ENCODE measurements at regions not wholly inside any gene's neighbourhood (a gene's known extent, or its start where the extent isn't known, plus 50 kb on each side); places are given as distances from the start of the nearest gene placed in this dataset.
"Not testable (repeated sequence)": the region's sequence is repeated elsewhere in the genome, so short reads cannot be mapped to it uniquely, and the experiment has no call there.

- Histone ChIP-seq H3K9me3 (ENCODE audit: control insufficient read depth, low read length) (no peaks in the 10 kb centered on the region), H3K36me3 (ENCODE audit: control insufficient read depth, insufficient read depth, low read length) (no peaks in the 10 kb centered on the region), H3K27ac (ENCODE audit: insufficient read depth, low read length, poor library complexity, severe bottlenecking) (no peak overlapping the region), H3K4me3 (ENCODE audit: insufficient read depth, low read depth, low read length, poor library complexity, severe bottlenecking) (no peak overlapping the region), H3K4me1 (ENCODE audit: control insufficient read depth, insufficient read depth, low read length, poor library complexity, severe bottlenecking) (no peaks in the 10 kb centered on the region), H3K27me3 (replicated peaks; ENCODE audit: control insufficient read depth, insufficient read depth, low read length, poor library complexity, severe bottlenecking) (no peaks in the 10 kb centered on the region)
- no peak for DNase-seq
Observed at GRCh38 chr3:72615182-72615581, 233.1 kb downstream of the SHQ1 start.

- H3K4me1 ChIP-seq (ENCODE audit: control insufficient read depth, insufficient read depth, low read length, poor library complexity, severe bottlenecking) = no peaks in the 10 kb centered on the region
- H3K27ac ChIP-seq (ENCODE audit: insufficient read depth, low read length, poor library complexity, severe bottlenecking) = no peak overlapping the region
- H3K4me3 ChIP-seq (ENCODE audit: insufficient read depth, low read depth, low read length, poor library complexity, severe bottlenecking) = no peak overlapping the region
- DNase-seq = no peak
- H3K36me3 ChIP-seq (ENCODE audit: control insufficient read depth, insufficient read depth, low read length) = no peaks in the 10 kb centered on the region
- H3K9me3 ChIP-seq (ENCODE audit: control insufficient read depth, low read length) = no peaks in the 10 kb centered on the region
- no peaks in the 10 kb centered on the region for H3K27me3 ChIP-seq (replicated peaks; ENCODE audit: control insufficient read depth, insufficient read depth, low read length, poor library complexity, severe bottlenecking)
Observed at GRCh38 chr3:72614394-72615074, 233.7 kb downstream of the SHQ1 start.

GRCh38 chr3:72613871-72614270, 234.4 kb downstream of the SHQ1 start:
- Histone ChIP-seq H3K36me3 (ENCODE audit: control insufficient read depth, insufficient read depth, low read length) (no peaks in the 10 kb centered on the region), H3K4me3 (ENCODE audit: insufficient read depth, low read depth, low read length, poor library complexity, severe bottlenecking) (no peak overlapping the region), H3K27me3 (replicated peaks; ENCODE audit: control insufficient read depth, insufficient read depth, low read length, poor library complexity, severe bottlenecking) (no peaks in the 10 kb centered on the region), H3K9me3 (ENCODE audit: control insufficient read depth, low read length) (no peaks in the 10 kb centered on the region), H3K27ac (ENCODE audit: insufficient read depth, low read length, poor library complexity, severe bottlenecking) (no peak overlapping the region), H3K4me1 (ENCODE audit: control insufficient read depth, insufficient read depth, low read length, poor library complexity, severe bottlenecking) (no peaks in the 10 kb centered on the region)
- no peak for DNase-seq

- H3K9me3 ChIP-seq (ENCODE audit: control insufficient read depth, low read length); H3K4me1 ChIP-seq (ENCODE audit: control insufficient read depth, insufficient read depth, low read length, poor library complexity, severe bottlenecking); H3K4me3 ChIP-seq (ENCODE audit: insufficient read depth, low read depth, low read length, poor library complexity, severe bottlenecking); H3K27me3 ChIP-seq (replicated peaks; ENCODE audit: control insufficient read depth, insufficient read depth, low read length, poor library complexity, severe bottlenecking); H3K36me3 ChIP-seq (ENCODE audit: control insufficient read depth, insufficient read depth, low read length); DNase-seq; H3K27ac ChIP-seq (ENCODE audit: insufficient read depth, low read length, poor library complexity, severe bottlenecking): not testable (repeated sequence)
Observed at GRCh38 chr3:72609114-72609513, 239.1 kb downstream of the SHQ1 start.

- Histone ChIP-seq H3K36me3 (ENCODE audit: control insufficient read depth, insufficient read depth, low read length) (no peaks in the 10 kb centered on the region), H3K4me3 (ENCODE audit: insufficient read depth, low read depth, low read length, poor library complexity, severe bottlenecking) (no peak overlapping the region), H3K27ac (ENCODE audit: insufficient read depth, low read length, poor library complexity, severe bottlenecking) (no peak overlapping the region), H3K9me3 (ENCODE audit: control insufficient read depth, low read length) (no peaks in the 10 kb centered on the region), H3K27me3 (replicated peaks; ENCODE audit: control insufficient read depth, insufficient read depth, low read length, poor library complexity, severe bottlenecking) (no peaks in the 10 kb centered on the region), H3K4me1 (ENCODE audit: control insufficient read depth, insufficient read depth, low read length, poor library complexity, severe bottlenecking) (no peaks in the 10 kb centered on the region)
- DNase-seq = no peak
Observed at GRCh38 chr3:72606005-72606800, 242.0 kb downstream of the SHQ1 start.

- Histone ChIP-seq H3K27ac (ENCODE audit: insufficient read depth, low read length, poor library complexity, severe bottlenecking) (no peak overlapping the region), H3K4me1 (ENCODE audit: control insufficient read depth, insufficient read depth, low read length, poor library complexity, severe bottlenecking) (no peaks in the 10 kb centered on the region), H3K9me3 (ENCODE audit: control insufficient read depth, low read length) (no peaks in the 10 kb centered on the region), H3K4me3 (ENCODE audit: insufficient read depth, low read depth, low read length, poor library complexity, severe bottlenecking) (no peak overlapping the region), H3K27me3 (replicated peaks; ENCODE audit: control insufficient read depth, insufficient read depth, low read length, poor library complexity, severe bottlenecking) (no peaks in the 10 kb centered on the region), H3K36me3 (ENCODE audit: control insufficient read depth, insufficient read depth, low read length) (no peaks in the 10 kb centered on the region)
- no peak for DNase-seq
Observed at GRCh38 chr3:72604328-72604727, 243.9 kb downstream of the SHQ1 start.

- Histone ChIP-seq H3K27ac (ENCODE audit: insufficient read depth, low read length, poor library complexity, severe bottlenecking) (no peak overlapping the region), H3K27me3 (replicated peaks; ENCODE audit: control insufficient read depth, insufficient read depth, low read length, poor library complexity, severe bottlenecking) (no peaks in the 10 kb centered on the region), H3K36me3 (ENCODE audit: control insufficient read depth, insufficient read depth, low read length) (no peaks in the 10 kb centered on the region), H3K9me3 (ENCODE audit: control insufficient read depth, low read length) (no peaks in the 10 kb centered on the region), H3K4me1 (ENCODE audit: control insufficient read depth, insufficient read depth, low read length, poor library complexity, severe bottlenecking) (no peaks in the 10 kb centered on the region), H3K4me3 (ENCODE audit: insufficient read depth, low read depth, low read length, poor library complexity, severe bottlenecking) (no peak overlapping the region)
- DNase-seq = no peak
Observed at GRCh38 chr3:72601983-72602750, 246.1 kb downstream of the SHQ1 start.

GRCh38 chr3:72601060-72601459, 247.2 kb downstream of the SHQ1 start:
- Histone ChIP-seq H3K27me3 (replicated peaks; ENCODE audit: control insufficient read depth, insufficient read depth, low read length, poor library complexity, severe bottlenecking) (no peaks in the 10 kb centered on the region), H3K27ac (ENCODE audit: insufficient read depth, low read length, poor library complexity, severe bottlenecking) (no peak overlapping the region), H3K4me1 (ENCODE audit: control insufficient read depth, insufficient read depth, low read length, poor library complexity, severe bottlenecking) (no peaks in the 10 kb centered on the region), H3K4me3 (ENCODE audit: insufficient read depth, low read depth, low read length, poor library complexity, severe bottlenecking) (no peak overlapping the region), H3K9me3 (ENCODE audit: control insufficient read depth, low read length) (no peaks in the 10 kb centered on the region), H3K36me3 (ENCODE audit: control insufficient read depth, insufficient read depth, low read length) (no peaks in the 10 kb centered on the region)
- DNase-seq = no peak

GRCh38 chr3:72597756-72598195, 250.5 kb downstream of the SHQ1 start:
- H3K36me3 ChIP-seq (ENCODE audit: control insufficient read depth, insufficient read depth, low read length) = no peaks in the 10 kb centered on the region
- H3K9me3 ChIP-seq (ENCODE audit: control insufficient read depth, low read length) = no peaks in the 10 kb centered on the region
- no peak overlapping the region for H3K4me3 ChIP-seq (ENCODE audit: insufficient read depth, low read depth, low read length, poor library complexity, severe bottlenecking)
- no peaks in the 10 kb centered on the region for H3K4me1 ChIP-seq (ENCODE audit: control insufficient read depth, insufficient read depth, low read length, poor library complexity, severe bottlenecking)
- H3K27ac ChIP-seq (ENCODE audit: insufficient read depth, low read length, poor library complexity, severe bottlenecking) = no peak overlapping the region
- no peaks in the 10 kb centered on the region for H3K27me3 ChIP-seq (replicated peaks; ENCODE audit: control insufficient read depth, insufficient read depth, low read length, poor library complexity, severe bottlenecking)
- no peak for DNase-seq

GRCh38 chr3:72597043-72597442, 251.2 kb downstream of the SHQ1 start:
- Histone ChIP-seq H3K27ac (ENCODE audit: insufficient read depth, low read length, poor library complexity, severe bottlenecking) (no peak overlapping the region), H3K27me3 (replicated peaks; ENCODE audit: control insufficient read depth, insufficient read depth, low read length, poor library complexity, severe bottlenecking) (no peaks in the 10 kb centered on the region), H3K9me3 (ENCODE audit: control insufficient read depth, low read length) (no peaks in the 10 kb centered on the region), H3K4me3 (ENCODE audit: insufficient read depth, low read depth, low read length, poor library complexity, severe bottlenecking) (no peak overlapping the region), H3K4me1 (ENCODE audit: control insufficient read depth, insufficient read depth, low read length, poor library complexity, severe bottlenecking) (no peaks in the 10 kb centered on the region), H3K36me3 (ENCODE audit: control insufficient read depth, insufficient read depth, low read length) (no peaks in the 10 kb centered on the region)
- no peak for DNase-seq
